Neural cell (in vitro differentiated cells): ENCODE measurements at regions not wholly inside any gene's neighbourhood (a gene's known extent, or its start where the extent isn't known, plus 50 kb on each side); places are given as distances from the start of the nearest gene placed in this dataset.

Experiments
- H2AFZ ChIP-seq: fragments of 200-600, 300-800 bp; sonication (generic), shearing (Covaris generic); 2 replicates; pipeline ENCODE4 v1.6.0; 2014; ENCODE audit warnings: low read depth, mild to moderate bottlenecking, antibody characterized with exemption, low read length, moderate library complexity
- H3F3A ChIP-seq: fragments of 200-600 bp; shearing (Covaris generic); 2 replicates; pipeline ENCODE4 v1.6.1; 2016; ENCODE audit warnings: mild to moderate bottlenecking, moderate library complexity, mixed read lengths, antibody characterized with exemption, low read length; ENCODE audit not compliant: insufficient read depth, poor library complexity, severe bottlenecking
- H3K27ac ChIP-seq: fragments of 200-600, 300-800 bp; sonication (generic), shearing (Covaris generic); 2 replicates; pipeline ENCODE4 v1.5.1; 2014; ENCODE audit warnings: mild to moderate bottlenecking, low read length, moderate library complexity
- H3K27me3 ChIP-seq: fragments of 300-800, 200-600 bp; sonication (generic), shearing (Covaris generic); 2 replicates; pipeline ENCODE4 v1.6.0; 2014; ENCODE audit warnings: mild to moderate bottlenecking, low read depth, low read length, moderate library complexity; ENCODE audit not compliant: insufficient read depth
- H3K36me3 ChIP-seq: fragments of 300-800, 200-600 bp; sonication (generic), shearing (Covaris generic); 2 replicates; pipeline ENCODE4 v1.5.1; 2014; ENCODE audit warnings: mild to moderate bottlenecking, antibody characterized with exemption, low read length, moderate library complexity; ENCODE audit not compliant: insufficient read depth
- H3K4me2 ChIP-seq: fragments of 300-800, 200-600 bp; sonication (generic), shearing (Covaris generic); 2 replicates; pipeline ENCODE4 v1.6.0; 2014; ENCODE audit warnings: mild to moderate bottlenecking, low read length
- H3K4me3 ChIP-seq: fragments of 300-800, 200-600 bp; sonication (generic), shearing (Covaris generic); 2 replicates; pipeline ENCODE4 v1.5.1; 2014; ENCODE audit warnings: mild to moderate bottlenecking, low read length, moderate library complexity
- H3K79me2 ChIP-seq: fragments of 200-600 bp; shearing (Covaris generic); replicated peaks from 2 replicates; pipeline ENCODE4 v1.6.0; 2014; ENCODE audit warnings: mild to moderate bottlenecking, low read length, moderate library complexity; ENCODE audit not compliant: insufficient read depth
- H3K9ac ChIP-seq: fragments of 300-800, 200-600 bp; sonication (generic), shearing (Covaris generic); 2 replicates; pipeline ENCODE4 v1.6.1; 2016; ENCODE audit warnings: mild to moderate bottlenecking, low read length, mixed read lengths
- H3K9me2 ChIP-seq: fragments of 200-600 bp; shearing (Covaris generic); 2 replicates; pipeline ENCODE4 v1.6.1; 2016; ENCODE audit warnings: mild to moderate bottlenecking, low read length, mixed read lengths; ENCODE audit not compliant: insufficient read depth
- H3K9me3 ChIP-seq: fragments of 200-600, 300-800 bp; sonication (generic), shearing (Covaris generic); 2 replicates; pipeline ENCODE4 v1.6.1; 2016; ENCODE audit warnings: mild to moderate bottlenecking, mixed run types, low read length, moderate library complexity, mixed read lengths
- H4K20me1 ChIP-seq: fragments of 200-600 bp; shearing (Covaris generic); 2 replicates; pipeline ENCODE4 v1.6.1; 2016; ENCODE audit warnings: mild to moderate bottlenecking, mixed run types; ENCODE audit not compliant: insufficient read depth
- EP300 ChIP-seq: fragments of 450-650 bp; conservative IDR thresholded peaks from 2 replicates; pipeline ENCODE4 v1.6.1; 2014; ENCODE audit warnings: antibody characterized with exemption, mild to moderate bottlenecking, moderate library complexity; ENCODE audit not compliant: poor library complexity, severe bottlenecking
- EZH2 ChIP-seq: fragments of 200-600, 300-800 bp; shearing (Covaris generic), sonication (generic); IDR thresholded peaks from 2 replicates; pipeline ENCODE4 v1.6.1; 2014; ENCODE audit warnings: antibody characterized with exemption, low read length, borderline replicate concordance, mild to moderate bottlenecking; ENCODE audit not compliant: insufficient read depth, poor library complexity, severe bottlenecking
- MXI1 ChIP-seq: fragments of 450-650 bp; conservative IDR thresholded peaks from 2 replicates; pipeline ENCODE4 v1.6.1; 2014; ENCODE audit warnings: antibody characterized with exemption, mild to moderate bottlenecking; ENCODE audit not compliant: poor library complexity, severe bottlenecking
- POLR2AphosphoS5 ChIP-seq: IDR thresholded peaks from 2 replicates; pipeline ENCODE4 v1.6.1; 2012
- RAD21 ChIP-seq: fragments of 450-650 bp; conservative IDR thresholded peaks from 2 replicates; pipeline ENCODE4 v1.6.1; 2014; ENCODE audit warnings: antibody characterized with exemption, mild to moderate bottlenecking, moderate library complexity
- SMC3 ChIP-seq: fragments of 450-650 bp; conservative IDR thresholded peaks from 2 replicates; pipeline ENCODE4 v1.6.1; 2014; ENCODE audit warnings: antibody characterized with exemption, mild to moderate bottlenecking, moderate library complexity; ENCODE audit not compliant: poor library complexity
- TAF1 ChIP-seq: IDR thresholded peaks from 2 replicates; pipeline ENCODE4 v1.6.1; 2012; ENCODE audit warnings: low read depth
- TF ChIP-seq, protein P1 (sequence below): IDR thresholded peaks from 2 replicates; pipeline ENCODE4 v1.6.1; 2012; ENCODE audit warnings: borderline replicate concordance

DNA sequence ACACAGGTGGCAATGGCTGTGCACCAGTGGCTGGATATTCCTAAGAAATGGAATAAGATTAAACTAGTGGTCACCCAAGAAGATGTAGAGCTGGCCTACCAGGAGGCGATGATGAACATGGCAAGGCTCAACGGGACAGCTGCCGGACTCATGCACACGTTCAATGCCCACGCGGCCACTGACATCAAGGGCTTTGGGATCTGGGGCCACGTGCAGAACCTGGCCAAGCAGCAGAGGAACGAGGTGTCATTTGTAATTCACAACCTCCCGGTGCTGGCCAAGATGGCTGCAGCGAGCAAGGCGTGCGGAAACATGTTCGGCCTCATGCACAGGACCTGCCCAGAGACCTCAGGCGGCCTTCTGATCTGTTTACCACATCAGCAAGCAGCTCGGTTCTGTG lies 190.8 kb downstream of the FTCDNL1 start:
- Histone ChIP-seq H3K9ac (no peak overlapping the region), H3F3A (no peaks in the 10 kb centered on the region), H4K20me1 (no peaks in the 10 kb centered on the region), H2AFZ (no peak overlapping the region), H3K4me3 (no peak overlapping the region), H3K9me2 (no peaks in the 10 kb centered on the region), H3K9me3 (no peaks in the 10 kb centered on the region), H3K79me2 (no peaks in the 10 kb centered on the region), H3K36me3 (no peaks in the 10 kb centered on the region), H3K27me3 (no peaks in the 10 kb centered on the region), H3K4me2 (no peak overlapping the region), H3K27ac (no peak overlapping the region)
- TF ChIP-seq POLR2AphosphoS5: no peak
- no peak for TF ChIP-seq MXI1
- TF ChIP-seq, protein P1, sequence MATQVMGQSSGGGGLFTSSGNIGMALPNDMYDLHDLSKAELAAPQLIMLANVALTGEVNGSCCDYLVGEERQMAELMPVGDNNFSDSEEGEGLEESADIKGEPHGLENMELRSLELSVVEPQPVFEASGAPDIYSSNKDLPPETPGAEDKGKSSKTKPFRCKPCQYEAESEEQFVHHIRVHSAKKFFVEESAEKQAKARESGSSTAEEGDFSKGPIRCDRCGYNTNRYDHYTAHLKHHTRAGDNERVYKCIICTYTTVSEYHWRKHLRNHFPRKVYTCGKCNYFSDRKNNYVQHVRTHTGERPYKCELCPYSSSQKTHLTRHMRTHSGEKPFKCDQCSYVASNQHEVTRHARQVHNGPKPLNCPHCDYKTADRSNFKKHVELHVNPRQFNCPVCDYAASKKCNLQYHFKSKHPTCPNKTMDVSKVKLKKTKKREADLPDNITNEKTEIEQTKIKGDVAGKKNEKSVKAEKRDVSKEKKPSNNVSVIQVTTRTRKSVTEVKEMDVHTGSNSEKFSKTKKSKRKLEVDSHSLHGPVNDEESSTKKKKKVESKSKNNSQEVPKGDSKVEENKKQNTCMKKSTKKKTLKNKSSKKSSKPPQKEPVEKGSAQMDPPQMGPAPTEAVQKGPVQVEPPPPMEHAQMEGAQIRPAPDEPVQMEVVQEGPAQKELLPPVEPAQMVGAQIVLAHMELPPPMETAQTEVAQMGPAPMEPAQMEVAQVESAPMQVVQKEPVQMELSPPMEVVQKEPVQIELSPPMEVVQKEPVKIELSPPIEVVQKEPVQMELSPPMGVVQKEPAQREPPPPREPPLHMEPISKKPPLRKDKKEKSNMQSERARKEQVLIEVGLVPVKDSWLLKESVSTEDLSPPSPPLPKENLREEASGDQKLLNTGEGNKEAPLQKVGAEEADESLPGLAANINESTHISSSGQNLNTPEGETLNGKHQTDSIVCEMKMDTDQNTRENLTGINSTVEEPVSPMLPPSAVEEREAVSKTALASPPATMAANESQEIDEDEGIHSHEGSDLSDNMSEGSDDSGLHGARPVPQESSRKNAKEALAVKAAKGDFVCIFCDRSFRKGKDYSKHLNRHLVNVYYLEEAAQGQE: no peak
- TF ChIP-seq EZH2: no peak
- no peak for TF ChIP-seq EP300

DNA sequence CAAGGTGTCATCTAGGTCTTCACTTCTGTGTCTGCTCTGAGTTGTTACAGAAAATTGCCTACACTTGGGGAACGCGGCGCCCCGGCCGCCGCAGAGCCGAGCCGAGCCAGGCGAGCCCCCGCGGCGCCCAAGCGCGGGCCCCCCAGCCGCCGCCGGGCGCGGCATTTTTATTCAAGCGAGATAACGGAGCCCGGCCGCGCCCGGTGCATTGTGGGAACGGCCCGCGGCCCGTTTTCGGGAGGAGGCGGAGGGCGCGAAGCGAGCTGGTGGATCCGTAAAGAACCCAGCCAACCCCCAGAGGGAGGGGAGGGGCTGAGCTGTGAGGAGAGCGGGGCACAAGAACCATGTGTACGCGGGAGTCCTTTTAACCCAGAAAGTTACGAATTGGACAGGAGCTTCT lies 191.8 kb downstream of the FTCDNL1 start:
- Histone ChIP-seq H3K9me3 (no peaks in the 10 kb centered on the region), H3K36me3 (no peaks in the 10 kb centered on the region), H3K4me3 (peak overlapping the region; percentile 53), H3F3A (no peaks in the 10 kb centered on the region), H3K27me3 (no peaks in the 10 kb centered on the region), H3K27ac (no peak overlapping the region), H3K4me2 (no peak overlapping the region), H3K9ac (no peak overlapping the region), H4K20me1 (no peaks in the 10 kb centered on the region), H2AFZ (no peak overlapping the region), H3K9me2 (no peaks in the 10 kb centered on the region), H3K79me2 (no peaks in the 10 kb centered on the region)
- TF ChIP-seq POLR2AphosphoS5: no peak
- TF ChIP-seq MXI1: no peak
- no peak for TF ChIP-seq TAF1
- TF ChIP-seq, protein P1: no peak
- no peak for TF ChIP-seq SMC3
- TF ChIP-seq RAD21: no peak
- no peak for TF ChIP-seq EP300
